Neural cell (in vitro differentiated cells): ENCODE measurements at regions not wholly inside any gene's neighbourhood (a gene's known extent, or its start where the extent isn't known, plus 50 kb on each side); places are given as distances from the start of the nearest gene placed in this dataset.

Experiments used
- EP300 ChIP-seq: fragments of 450-650 bp; conservative IDR thresholded peaks from 2 replicates; pipeline ENCODE4 v1.6.1; 2014; ENCODE audit warnings: antibody characterized with exemption, mild to moderate bottlenecking, moderate library complexity; ENCODE audit not compliant: poor library complexity, severe bottlenecking
- EZH2 ChIP-seq: fragments of 200-600, 300-800 bp; shearing (Covaris generic), sonication (generic); IDR thresholded peaks from 2 replicates; pipeline ENCODE4 v1.6.1; 2014; ENCODE audit warnings: antibody characterized with exemption, low read length, borderline replicate concordance, mild to moderate bottlenecking; ENCODE audit not compliant: insufficient read depth, poor library complexity, severe bottlenecking
- POLR2AphosphoS5 ChIP-seq: IDR thresholded peaks from 2 replicates; pipeline ENCODE4 v1.6.1; 2012
- TF ChIP-seq, protein P1 (sequence below): IDR thresholded peaks from 2 replicates; pipeline ENCODE4 v1.6.1; 2012; ENCODE audit warnings: borderline replicate concordance
- TF ChIP-seq, protein P2 (sequence below): fragments of 450-650 bp; IDR thresholded peaks from 2 replicates; pipeline ENCODE4 v1.5.1; 2014; ENCODE audit warnings: antibody characterized with exemption, mild to moderate bottlenecking, moderate library complexity; ENCODE audit not compliant: poor library complexity, severe bottlenecking

GRCh38 chr2:204315236-204315662, 230.0 kb upstream of the PARD3B start:
- TF ChIP-seq, protein P1, sequence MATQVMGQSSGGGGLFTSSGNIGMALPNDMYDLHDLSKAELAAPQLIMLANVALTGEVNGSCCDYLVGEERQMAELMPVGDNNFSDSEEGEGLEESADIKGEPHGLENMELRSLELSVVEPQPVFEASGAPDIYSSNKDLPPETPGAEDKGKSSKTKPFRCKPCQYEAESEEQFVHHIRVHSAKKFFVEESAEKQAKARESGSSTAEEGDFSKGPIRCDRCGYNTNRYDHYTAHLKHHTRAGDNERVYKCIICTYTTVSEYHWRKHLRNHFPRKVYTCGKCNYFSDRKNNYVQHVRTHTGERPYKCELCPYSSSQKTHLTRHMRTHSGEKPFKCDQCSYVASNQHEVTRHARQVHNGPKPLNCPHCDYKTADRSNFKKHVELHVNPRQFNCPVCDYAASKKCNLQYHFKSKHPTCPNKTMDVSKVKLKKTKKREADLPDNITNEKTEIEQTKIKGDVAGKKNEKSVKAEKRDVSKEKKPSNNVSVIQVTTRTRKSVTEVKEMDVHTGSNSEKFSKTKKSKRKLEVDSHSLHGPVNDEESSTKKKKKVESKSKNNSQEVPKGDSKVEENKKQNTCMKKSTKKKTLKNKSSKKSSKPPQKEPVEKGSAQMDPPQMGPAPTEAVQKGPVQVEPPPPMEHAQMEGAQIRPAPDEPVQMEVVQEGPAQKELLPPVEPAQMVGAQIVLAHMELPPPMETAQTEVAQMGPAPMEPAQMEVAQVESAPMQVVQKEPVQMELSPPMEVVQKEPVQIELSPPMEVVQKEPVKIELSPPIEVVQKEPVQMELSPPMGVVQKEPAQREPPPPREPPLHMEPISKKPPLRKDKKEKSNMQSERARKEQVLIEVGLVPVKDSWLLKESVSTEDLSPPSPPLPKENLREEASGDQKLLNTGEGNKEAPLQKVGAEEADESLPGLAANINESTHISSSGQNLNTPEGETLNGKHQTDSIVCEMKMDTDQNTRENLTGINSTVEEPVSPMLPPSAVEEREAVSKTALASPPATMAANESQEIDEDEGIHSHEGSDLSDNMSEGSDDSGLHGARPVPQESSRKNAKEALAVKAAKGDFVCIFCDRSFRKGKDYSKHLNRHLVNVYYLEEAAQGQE = no peak
- TF ChIP-seq, protein P2, sequence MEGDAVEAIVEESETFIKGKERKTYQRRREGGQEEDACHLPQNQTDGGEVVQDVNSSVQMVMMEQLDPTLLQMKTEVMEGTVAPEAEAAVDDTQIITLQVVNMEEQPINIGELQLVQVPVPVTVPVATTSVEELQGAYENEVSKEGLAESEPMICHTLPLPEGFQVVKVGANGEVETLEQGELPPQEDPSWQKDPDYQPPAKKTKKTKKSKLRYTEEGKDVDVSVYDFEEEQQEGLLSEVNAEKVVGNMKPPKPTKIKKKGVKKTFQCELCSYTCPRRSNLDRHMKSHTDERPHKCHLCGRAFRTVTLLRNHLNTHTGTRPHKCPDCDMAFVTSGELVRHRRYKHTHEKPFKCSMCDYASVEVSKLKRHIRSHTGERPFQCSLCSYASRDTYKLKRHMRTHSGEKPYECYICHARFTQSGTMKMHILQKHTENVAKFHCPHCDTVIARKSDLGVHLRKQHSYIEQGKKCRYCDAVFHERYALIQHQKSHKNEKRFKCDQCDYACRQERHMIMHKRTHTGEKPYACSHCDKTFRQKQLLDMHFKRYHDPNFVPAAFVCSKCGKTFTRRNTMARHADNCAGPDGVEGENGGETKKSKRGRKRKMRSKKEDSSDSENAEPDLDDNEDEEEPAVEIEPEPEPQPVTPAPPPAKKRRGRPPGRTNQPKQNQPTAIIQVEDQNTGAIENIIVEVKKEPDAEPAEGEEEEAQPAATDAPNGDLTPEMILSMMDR = no peak
- TF ChIP-seq POLR2AphosphoS5 (no peak), EZH2 (no peak), EP300 (no peak)
